ENCODE measurements at regions not wholly inside any gene's neighbourhood (a gene's known extent, or its start where the extent isn't known, plus 50 kb on each side); places are given as distances from the start of the nearest gene placed in this dataset.

GRCh38 chr4:104129243-104129642 is 365.5 kb downstream of the CXXC4 start:
- no peak for TF ChIP-seq CTCF (IDR thresholded peaks at IDR 0.05)
- no peak for TF ChIP-seq POLR2A (IDR thresholded peaks at IDR 0.05)
- TF ChIP-seq POLR2AphosphoS5 (IDR thresholded peaks at IDR 0.05; ENCODE audit: insufficient read depth in 1 of 2, low read depth in 1 of 2), result no peak
